ENCODE measurements at regions not wholly inside any gene's neighbourhood (a gene's known extent, or its start where the extent isn't known, plus 50 kb on each side); places are given as distances from the start of the nearest gene placed in this dataset.

- TF ChIP-seq CTBP1 (IDR thresholded peaks at IDR 0.05; ENCODE audit: borderline replicate concordance) (no peak), BHLHE40 (IDR thresholded peaks at IDR 0.05; ENCODE audit: borderline replicate concordance) (no peak)
- CTCF ChIA-PET = no interaction called here
- DNase-seq (ENCODE audit: extremely low spot score) = no peak
- POLR2A ChIA-PET = no interaction called here
Measured at GRCh38 chr16:86426063-86426642, 84.2 kb upstream of the FOXF1 start.

GRCh38 chr16:86427433-86427851, 82.9 kb upstream of the FOXF1 start:
- POLR2A ChIA-PET = no interaction called here
- no peak for DNase-seq (ENCODE audit: extremely low spot score)
- CTCF ChIA-PET = no interaction called here
- no peak for TF ChIP-seq ZNF384 (IDR thresholded peaks at IDR 0.05)
- TF ChIP-seq TARDBP (IDR thresholded peaks at IDR 0.05) = no peak
- peak; percentile 80 for TF ChIP-seq PKNOX1 (IDR thresholded peaks at IDR 0.05)
- no peak for TF ChIP-seq CTBP1 (IDR thresholded peaks at IDR 0.05; ENCODE audit: borderline replicate concordance)
- no peak for TF ChIP-seq LEF1 (IDR thresholded peaks at IDR 0.05; ENCODE audit: borderline replicate concordance)
- TF ChIP-seq ELF4 (IDR thresholded peaks at IDR 0.05) = no peak
- no peak for TF ChIP-seq FOXM1 (IDR thresholded peaks at IDR 0.05; ENCODE audit: borderline replicate concordance)

GRCh38 chr16:86428729-86429517, 81.4 kb upstream of the FOXF1 start:
- POLR2A ChIA-PET = no interaction called here
- DNase-seq (ENCODE audit: extremely low spot score) = peak; percentile 22
- peak; percentile 70 for TF ChIP-seq L3MBTL2 (conservative IDR thresholded peaks at IDR 0.05)
- no peak for TF ChIP-seq PKNOX1 (IDR thresholded peaks at IDR 0.05)
- CTCF ChIA-PET = no interaction called here

- CTCF ChIA-PET = no interaction called here
- no peak for DNase-seq (ENCODE audit: extremely low spot score)
- POLR2A ChIA-PET = no interaction called here
- TF ChIP-seq NFRKB (IDR thresholded peaks at IDR 0.05) = no peak
Measured at GRCh38 chr16:86429663-86430062, 80.7 kb upstream of the FOXF1 start.

- ChIA-PET POLR2A (no interaction called here), CTCF (no interaction called here)
- TF ChIP-seq BHLHE40 (IDR thresholded peaks at IDR 0.05; ENCODE audit: borderline replicate concordance) = no peak
- TF ChIP-seq ARNT (IDR thresholded peaks at IDR 0.05) = no peak
- no peak for TF ChIP-seq FOXA1 (IDR thresholded peaks at IDR 0.05)
- no peak for TF ChIP-seq HDGF (IDR thresholded peaks at IDR 0.05; ENCODE audit: borderline replicate concordance)
- TF ChIP-seq ZNF384 (IDR thresholded peaks at IDR 0.05) = no peak
- no peak for TF ChIP-seq SUZ12 (IDR thresholded peaks at IDR 0.05)
- TF ChIP-seq L3MBTL2 (conservative IDR thresholded peaks at IDR 0.05) = no peak
- TF ChIP-seq NFRKB (IDR thresholded peaks at IDR 0.05) = no peak
- TF ChIP-seq SP1 (IDR thresholded peaks at IDR 0.05) = no peak
- no peak for TF ChIP-seq PKNOX1 (IDR thresholded peaks at IDR 0.05)
- no peak for TF ChIP-seq FOXM1 (IDR thresholded peaks at IDR 0.05; ENCODE audit: borderline replicate concordance)
- DNase-seq (ENCODE audit: extremely low spot score) = no peak
Measured at GRCh38 chr16:86430814-86431213, 79.5 kb upstream of the FOXF1 start.

- CTCF ChIA-PET = no interaction called here
- no peak for DNase-seq (ENCODE audit: extremely low spot score)
- TF ChIP-seq ELF4 (IDR thresholded peaks at IDR 0.05) (no peak), SUZ12 (IDR thresholded peaks at IDR 0.05) (no peak), ARNT (IDR thresholded peaks at IDR 0.05) (no peak), LEF1 (IDR thresholded peaks at IDR 0.05; ENCODE audit: borderline replicate concordance) (no peak), NFRKB (IDR thresholded peaks at IDR 0.05) (no peak), TARDBP (IDR thresholded peaks at IDR 0.05) (no peak), L3MBTL2 (conservative IDR thresholded peaks at IDR 0.05) (no peak), FOXM1 (IDR thresholded peaks at IDR 0.05; ENCODE audit: borderline replicate concordance) (no peak), FOXA1 (IDR thresholded peaks at IDR 0.05) (no peak), HDGF (IDR thresholded peaks at IDR 0.05; ENCODE audit: borderline replicate concordance) (no peak), SP1 (IDR thresholded peaks at IDR 0.05) (no peak), CTBP1 (IDR thresholded peaks at IDR 0.05; ENCODE audit: borderline replicate concordance) (no peak)
- POLR2A ChIA-PET = no interaction called here
Measured at GRCh38 chr16:86431540-86431939, 78.8 kb upstream of the FOXF1 start.

GRCh38 chr16:86432048-86432447, 78.3 kb upstream of the FOXF1 start:
- POLR2A ChIA-PET = no interaction called here
- no peak for DNase-seq (ENCODE audit: extremely low spot score)
- TF ChIP-seq L3MBTL2 (conservative IDR thresholded peaks at IDR 0.05) (no peak), SUZ12 (IDR thresholded peaks at IDR 0.05) (no peak), PKNOX1 (IDR thresholded peaks at IDR 0.05) (no peak), TARDBP (IDR thresholded peaks at IDR 0.05) (no peak), HDGF (IDR thresholded peaks at IDR 0.05; ENCODE audit: borderline replicate concordance) (no peak), ARNT (IDR thresholded peaks at IDR 0.05) (no peak), SP1 (IDR thresholded peaks at IDR 0.05) (no peak), FOXK2 (IDR thresholded peaks at IDR 0.05) (no peak), ELF4 (IDR thresholded peaks at IDR 0.05) (no peak), BHLHE40 (IDR thresholded peaks at IDR 0.05; ENCODE audit: borderline replicate concordance) (no peak), FOXM1 (IDR thresholded peaks at IDR 0.05; ENCODE audit: borderline replicate concordance) (no peak), CTBP1 (IDR thresholded peaks at IDR 0.05; ENCODE audit: borderline replicate concordance) (no peak), NFRKB (IDR thresholded peaks at IDR 0.05) (no peak), LEF1 (IDR thresholded peaks at IDR 0.05; ENCODE audit: borderline replicate concordance) (no peak), ZNF384 (IDR thresholded peaks at IDR 0.05) (no peak), FOXA1 (IDR thresholded peaks at IDR 0.05) (no peak)
- CTCF ChIA-PET = no interaction called here
